GM18520 (cell line): ENCODE measurements at regions not wholly inside any gene's neighbourhood (a gene's known extent, or its start where the extent isn't known, plus 50 kb on each side); places are given as distances from the start of the nearest gene placed in this dataset.
"Not testable (repeated sequence)": the region's sequence is repeated elsewhere in the genome, so short reads cannot be mapped to it uniquely, and the experiment has no call there.

Source experiments
- ATAC-seq: cut with Tn5 transposase; IDR thresholded peaks from one replicate; pipeline ENCODE4 v1.9.1; 2021; ENCODE audit not compliant: unreplicated experiment

GRCh38 chr7:104956753-104957450 is 57.1 kb upstream of the KMT2E start:
- ATAC-seq = peak; percentile 95

GRCh38 chr7:104958371-104958865 is 55.6 kb upstream of the KMT2E start:
- no peak for ATAC-seq

GRCh38 chr7:104959483-104959882 is 54.5 kb upstream of the KMT2E start:
- not testable (repeated sequence) for ATAC-seq

DNA sequence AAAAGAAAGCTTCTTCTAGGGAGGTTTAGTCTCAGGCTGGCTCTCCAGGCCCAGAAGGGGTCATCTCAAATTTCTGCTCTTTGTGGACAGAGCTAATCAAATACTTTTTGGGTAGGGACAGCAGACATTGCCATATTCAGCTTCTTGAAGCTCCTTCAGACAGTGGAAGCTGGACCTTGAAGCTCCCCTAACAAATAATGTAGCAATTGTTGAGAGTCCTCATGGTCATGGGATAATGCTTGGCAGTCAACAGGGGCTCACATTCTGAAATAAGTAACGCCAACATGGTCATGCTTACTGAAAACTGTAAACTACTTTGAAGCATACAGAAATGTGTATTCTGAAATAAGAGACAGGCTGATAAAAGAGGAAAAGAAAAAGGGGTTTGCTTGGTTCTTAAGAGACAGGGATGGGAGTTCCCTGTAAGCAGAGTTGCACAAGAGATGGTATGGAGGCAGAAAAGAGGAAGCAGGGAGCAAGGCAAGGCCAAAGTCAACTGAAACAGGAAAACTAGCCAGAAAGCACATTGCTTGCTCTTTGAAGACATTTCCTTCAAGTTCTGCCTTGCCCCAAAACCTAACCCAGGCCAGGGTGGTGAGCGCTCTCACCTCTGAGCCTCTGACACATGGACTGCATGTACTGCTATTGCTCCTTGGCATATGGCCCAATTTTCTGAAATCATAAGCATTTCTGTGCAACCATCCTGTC is 53.1 kb upstream of the KMT2E start:
- no peak for ATAC-seq

DNA sequence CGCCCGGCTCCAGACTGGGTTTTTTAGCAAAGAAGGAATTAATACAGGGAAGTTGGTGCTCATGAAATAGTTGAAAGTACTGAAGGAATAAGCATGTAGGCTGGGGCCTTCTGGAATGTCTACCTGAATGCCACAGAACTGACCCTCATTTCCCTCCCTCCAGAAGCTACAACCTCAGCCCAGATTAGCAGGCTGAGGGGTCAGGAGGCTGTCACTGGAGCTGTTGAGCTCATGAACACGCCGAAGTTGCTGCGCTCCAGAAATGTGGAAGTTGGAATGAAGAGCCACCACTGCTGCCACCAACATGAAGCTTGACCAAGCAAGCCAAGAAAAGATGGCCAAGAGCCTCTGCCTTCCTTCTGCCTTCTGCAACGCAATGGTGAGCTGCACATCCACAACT is 52.2 kb upstream of the KMT2E start:
- no peak for ATAC-seq

DNA sequence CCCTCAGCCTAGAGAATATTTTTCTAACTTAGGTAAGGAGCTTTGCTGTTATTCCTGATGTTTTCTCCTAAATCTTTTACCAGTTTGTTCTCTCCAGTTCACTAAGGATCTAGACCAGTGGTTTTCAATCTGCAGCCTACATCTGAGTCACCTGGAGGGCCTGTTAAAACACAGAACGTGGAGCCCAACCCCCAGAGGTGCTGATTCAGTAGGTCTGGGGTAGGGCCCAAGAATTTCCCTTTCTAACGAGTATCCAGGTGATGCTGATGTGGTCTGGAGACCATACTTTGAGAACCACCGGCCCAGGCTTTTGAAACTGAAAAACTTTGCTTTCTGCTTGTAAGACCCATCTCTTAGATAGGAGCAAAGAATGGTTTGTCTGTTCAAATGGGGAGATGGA is 51.2 kb upstream of the KMT2E start:
- no peak for ATAC-seq

DNA sequence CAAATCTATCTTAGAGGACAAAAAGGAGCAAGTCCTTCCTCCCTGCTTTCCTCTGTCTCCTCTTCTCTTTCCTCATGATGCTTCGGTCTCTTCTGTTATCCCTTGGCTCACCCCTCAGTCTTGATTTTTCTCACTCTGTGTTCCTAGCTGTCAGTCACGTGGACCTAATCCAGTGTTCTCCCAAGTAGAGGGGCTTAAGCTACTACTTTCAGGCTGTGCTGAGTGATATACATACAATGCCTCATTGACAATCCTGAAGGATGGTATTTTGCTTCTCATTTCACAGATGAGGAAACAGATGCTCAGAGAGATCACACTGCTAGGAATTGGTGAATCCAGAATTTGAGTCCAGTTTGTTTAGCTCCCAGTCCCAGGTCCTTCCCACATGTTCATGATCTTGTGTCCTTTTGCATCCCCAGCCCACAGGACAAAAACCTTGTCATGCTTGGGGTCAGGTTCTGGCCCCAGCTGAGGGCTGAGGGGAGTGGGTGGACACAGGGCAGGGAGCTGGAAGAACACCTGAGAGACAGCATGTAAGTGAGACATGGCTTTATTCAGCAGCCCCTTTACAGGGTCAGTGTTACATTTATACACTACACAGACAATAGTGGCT is 50.5 kb upstream of the KMT2E start:
- ATAC-seq = no peak

DNA sequence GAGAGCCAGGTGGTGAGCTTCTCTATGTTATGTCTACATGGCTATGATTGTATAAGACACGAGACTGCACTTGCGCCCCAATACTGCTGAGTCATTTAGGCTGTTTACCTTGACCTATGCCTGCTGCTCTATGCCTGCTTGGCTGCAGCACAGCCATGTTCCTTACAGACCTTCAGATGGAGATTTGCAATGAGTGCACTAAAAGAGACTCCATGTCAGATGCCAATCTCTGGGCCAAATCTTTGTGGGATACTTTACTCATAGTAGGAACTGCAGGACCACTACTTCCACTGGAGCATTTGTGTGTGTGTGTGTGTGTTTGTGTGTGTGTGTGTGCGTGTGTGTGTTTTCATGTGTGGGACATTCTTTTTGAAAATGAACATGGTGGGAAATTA is 50.0 kb upstream of the KMT2E start:
- ATAC-seq = no peak
